Calu3 (cell line): ENCODE measurements at regions not wholly inside any gene's neighbourhood (a gene's known extent, or its start where the extent isn't known, plus 50 kb on each side); places are given as distances from the start of the nearest gene placed in this dataset.

Source experiments
- BruUV-seq: library from RNA; stranded (reverse); fragments of 400-500 nt; replicated peaks from 2 replicates; lab custom pipeline; 2021; lab: Mats Ljungman, UMichigan
- CTCF ChIA-PET: fragments of 300-600 bp; sonication (Branson Sonifier 250); formaldehyde crosslinking; loops from one replicate; lab custom pipeline; 2022; ENCODE audit warnings: antibody characterized with exemption; lab: Charles Lee
- DNase-seq: peaks from one replicate; pipeline ENCODE4 v3.0.0; 2022
- H3K27ac Mint-ChIP-seq: one replicate; pipeline ENCODE4 v1.8.0; 2022; ENCODE audit warnings: mixed read lengths; ENCODE audit not compliant: unreplicated experiment
- H3K27me3 Mint-ChIP-seq: one replicate; pipeline ENCODE4 v1.8.0; 2022; ENCODE audit warnings: mixed read lengths; ENCODE audit not compliant: unreplicated experiment
- H3K36me3 Mint-ChIP-seq: one replicate; pipeline ENCODE4 v1.8.0; 2022; ENCODE audit warnings: mild to moderate bottlenecking, moderate library complexity, mixed read lengths; ENCODE audit not compliant: insufficient read depth, unreplicated experiment
- H3K4me1 Mint-ChIP-seq: one replicate; pipeline ENCODE4 v1.8.0; 2022; ENCODE audit warnings: mild to moderate bottlenecking, low read depth, mixed read lengths; ENCODE audit not compliant: unreplicated experiment
- H3K4me3 Mint-ChIP-seq: one replicate; pipeline ENCODE4 v1.8.0; 2022; ENCODE audit warnings: mild to moderate bottlenecking, low read depth, moderate library complexity, mixed read lengths; ENCODE audit not compliant: unreplicated experiment
- H3K9me3 Mint-ChIP-seq: one replicate; pipeline ENCODE4 v1.8.0; 2022; ENCODE audit warnings: low read depth, mixed read lengths; ENCODE audit not compliant: unreplicated experiment
- CTCF ChIP-seq: fragments of 200-600 bp; IDR thresholded peaks from one replicate; pipeline ENCODE4 v1.8.0; 2022; ENCODE audit warnings: antibody characterized with exemption; ENCODE audit not compliant: unreplicated experiment
- intact Hi-C: fragments of 100-400 bp; cut with micrococcal nuclease; formaldehyde crosslinking; loops from one replicate; pipeline ENCODE4 v1.10.0; 2022; ENCODE audit not compliant: unreplicated experiment

- no peaks in the 10 kb centered on the region for H3K36me3 Mint-ChIP-seq
- no peak overlapping the region for H3K4me3 Mint-ChIP-seq
- no peaks in the 10 kb centered on the region for H3K27me3 Mint-ChIP-seq
- intact Hi-C loops, result no loop called here
- CTCF ChIA-PET, result no interaction called here
- BruUV-seq, result no TSS peak
- no peaks in the 10 kb centered on the region for H3K4me1 Mint-ChIP-seq
- H3K27ac Mint-ChIP-seq, result no peak overlapping the region
- peaks cover 4% of the 10 kb centered on the region for H3K9me3 Mint-ChIP-seq
- TF ChIP-seq CTCF, result no peak
- DNase-seq, result no peak
Measured at GRCh38 chr3:104672331-104672730, 694.4 kb upstream of the ALCAM start.

- H3K27me3 Mint-ChIP-seq, result no peaks in the 10 kb centered on the region
- no peaks in the 10 kb centered on the region for H3K4me1 Mint-ChIP-seq
- TF ChIP-seq CTCF, result no peak
- DNase-seq, result no peak
- no TSS peak for BruUV-seq
- CTCF ChIA-PET, result no interaction called here
- intact Hi-C loops, result no loop called here
- no peaks in the 10 kb centered on the region for H3K36me3 Mint-ChIP-seq
- no peak overlapping the region for H3K27ac Mint-ChIP-seq
- peaks cover 7% of the 10 kb centered on the region for H3K9me3 Mint-ChIP-seq
- no peak overlapping the region for H3K4me3 Mint-ChIP-seq
Measured at GRCh38 chr3:104673981-104674380, 692.7 kb upstream of the ALCAM start.

GRCh38 chr3:104676241-104676640 lies 690.5 kb upstream of the ALCAM start:
- DNase-seq, result no peak
- Mint-ChIP-seq H3K9me3 (peaks cover 11% of the 10 kb centered on the region), H3K4me3 (no peak overlapping the region), H3K4me1 (no peaks in the 10 kb centered on the region), H3K27ac (no peak overlapping the region), H3K36me3 (no peaks in the 10 kb centered on the region), H3K27me3 (no peaks in the 10 kb centered on the region)
- CTCF ChIA-PET, result no interaction called here
- no peak for TF ChIP-seq CTCF
- no TSS peak for BruUV-seq
- intact Hi-C loops, result no loop called here

- no peak for DNase-seq
- TF ChIP-seq CTCF, result no peak
- no peaks in the 10 kb centered on the region for H3K4me1 Mint-ChIP-seq
- CTCF ChIA-PET, result no interaction called here
- H3K27ac Mint-ChIP-seq, result no peak overlapping the region
- no peaks in the 10 kb centered on the region for H3K27me3 Mint-ChIP-seq
- H3K4me3 Mint-ChIP-seq, result no peak overlapping the region
- H3K36me3 Mint-ChIP-seq, result no peaks in the 10 kb centered on the region
- intact Hi-C loops, result no loop called here
- BruUV-seq, result no TSS peak
- peaks cover 11% of the 10 kb centered on the region for H3K9me3 Mint-ChIP-seq
Measured at GRCh38 chr3:104677932-104678331, 688.8 kb upstream of the ALCAM start.
